ENCODE measurements at regions not wholly inside any gene's neighbourhood (a gene's known extent, or its start where the extent isn't known, plus 50 kb on each side); places are given as distances from the start of the nearest gene placed in this dataset.

DNA sequence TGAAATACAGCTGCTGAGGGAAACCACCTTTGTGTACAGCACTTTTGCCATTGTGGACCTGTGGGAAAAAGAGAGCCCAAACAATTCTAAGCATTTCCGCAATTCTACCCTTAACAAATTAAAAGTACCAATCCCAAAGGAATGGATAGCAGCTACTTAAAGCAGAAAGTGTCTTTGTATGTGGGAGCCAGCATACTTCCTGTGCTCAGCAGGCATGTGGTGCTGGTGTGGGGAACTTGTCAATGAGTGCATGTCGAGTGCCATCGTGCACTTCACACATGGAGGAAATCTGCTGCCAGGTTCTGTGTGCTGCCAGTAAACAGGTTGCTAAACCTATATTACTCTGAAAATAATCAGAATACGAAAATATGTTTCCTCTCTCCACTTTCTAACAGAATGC is 399.0 kb downstream of the LRRC70 start:
- Histone ChIP-seq H3K23ac (ENCODE audit: insufficient read length, low read depth, low read length) (no peak overlapping the region), H3K9me3 (ENCODE audit: control insufficient read depth, low read depth, low read length) (no peaks in the 10 kb centered on the region), H2AFZ (ENCODE audit: low read length) (peak overlapping the region; percentile 73), H3K14ac (ENCODE audit: insufficient read depth, low read length) (peak overlapping the region; percentile 40; the same call in 1 of the 2 replicates), H2AK5ac (ENCODE audit: insufficient read length, low read length) (no peak overlapping the region), H3K23me2 (ENCODE audit: insufficient read length, low read depth, low read length, poor library complexity, severe bottlenecking) (no peaks in the 10 kb centered on the region), H3K79me1 (ENCODE audit: insufficient read depth, low read depth, low read length, poor library complexity, severe bottlenecking) (no peaks in the 10 kb centered on the region), H3K27ac (ENCODE audit: insufficient read length, low read depth, low read length) (peak overlapping the region; percentile 30), H3K4me2 (ENCODE audit: insufficient read depth, insufficient read length, low read length) (peak overlapping the region; percentile 21), H3K9ac (ENCODE audit: extremely low read depth, insufficient read length, low read length) (no peak overlapping the region), H4K5ac (ENCODE audit: insufficient read length, low read depth, low read length) (no peak overlapping the region), H2BK20ac (ENCODE audit: low read depth, low read length, poor library complexity, severe bottlenecking) (no peak overlapping the region), H2BK12ac (ENCODE audit: insufficient read length, low read depth, low read length) (no peak overlapping the region), H3K56ac (ENCODE audit: insufficient read length, low read depth, low read length) (no peak overlapping the region), H4K8ac (replicated peaks; ENCODE audit: insufficient read length, low read depth, low read length) (peak overlapping the region; percentile 95), H3K4ac (ENCODE audit: low read depth, low read length) (no peak overlapping the region), H4K20me1 (ENCODE audit: control insufficient read depth, insufficient read depth, insufficient read length) (no peaks in the 10 kb centered on the region), H2BK15ac (ENCODE audit: low read depth, low read length) (no peak overlapping the region; the same call in 1 of the 2 replicates), H3K18ac (ENCODE audit: insufficient read length, low read depth, low read length) (no peak overlapping the region), H3T11ph (ENCODE audit: low read length) (no peak overlapping the region), H4K91ac (ENCODE audit: insufficient read length, low read depth, low read length) (no peak overlapping the region), H2BK120ac (ENCODE audit: low read depth, low read length, poor library complexity, severe bottlenecking) (no peak overlapping the region), H3K79me2 (ENCODE audit: insufficient read depth, low read length) (no peaks in the 10 kb centered on the region), H3K27me3 (ENCODE audit: insufficient read depth, low read length) (no peaks in the 10 kb centered on the region), H3K4me1 (ENCODE audit: insufficient read depth, low read length) (no peaks in the 10 kb centered on the region), H2BK5ac (ENCODE audit: insufficient read length, low read length) (no peak overlapping the region)
- Mint-ChIP-seq H3K9me3 (no peaks in the 10 kb centered on the region; a peak in 1 of 5 replicates), H3K36me3 (ENCODE audit: insufficient read depth in 1 of 3, low read depth in 3 of 3) (peaks cover 0 to 2% (median 0%) of the 10 kb centered on the region in 3 experiments; a peak in 1 of 7 replicates), H3K4me1 (peaks cover 16 to 29% of the 10 kb centered on the region in 2 experiments), H3K27ac (peak overlapping the region in 1 of 3 experiments; percentile 88; a peak in 2 of 7 replicates), H3K27me3 (ENCODE audit: low read depth) (no peaks in the 10 kb centered on the region), H3K4me3 (no peak overlapping the region)
- TF ChIP-seq, protein P1, sequence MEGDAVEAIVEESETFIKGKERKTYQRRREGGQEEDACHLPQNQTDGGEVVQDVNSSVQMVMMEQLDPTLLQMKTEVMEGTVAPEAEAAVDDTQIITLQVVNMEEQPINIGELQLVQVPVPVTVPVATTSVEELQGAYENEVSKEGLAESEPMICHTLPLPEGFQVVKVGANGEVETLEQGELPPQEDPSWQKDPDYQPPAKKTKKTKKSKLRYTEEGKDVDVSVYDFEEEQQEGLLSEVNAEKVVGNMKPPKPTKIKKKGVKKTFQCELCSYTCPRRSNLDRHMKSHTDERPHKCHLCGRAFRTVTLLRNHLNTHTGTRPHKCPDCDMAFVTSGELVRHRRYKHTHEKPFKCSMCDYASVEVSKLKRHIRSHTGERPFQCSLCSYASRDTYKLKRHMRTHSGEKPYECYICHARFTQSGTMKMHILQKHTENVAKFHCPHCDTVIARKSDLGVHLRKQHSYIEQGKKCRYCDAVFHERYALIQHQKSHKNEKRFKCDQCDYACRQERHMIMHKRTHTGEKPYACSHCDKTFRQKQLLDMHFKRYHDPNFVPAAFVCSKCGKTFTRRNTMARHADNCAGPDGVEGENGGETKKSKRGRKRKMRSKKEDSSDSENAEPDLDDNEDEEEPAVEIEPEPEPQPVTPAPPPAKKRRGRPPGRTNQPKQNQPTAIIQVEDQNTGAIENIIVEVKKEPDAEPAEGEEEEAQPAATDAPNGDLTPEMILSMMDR (conservative IDR thresholded peaks at IDR 0.05): no peak
- peak; percentile 53 for DNase-seq
- no CpG with 5 or more reads among the region's 4 CpGs for WGBS (ENCODE audit: extremely low coverage, insufficient read length, low lambda C conversion rate)

All from H9 (cell line).